OCI-LY7 (cell line): ENCODE measurements at regions not wholly inside any gene's neighbourhood (a gene's known extent, or its start where the extent isn't known, plus 50 kb on each side); places are given as distances from the start of the nearest gene placed in this dataset.

Experiments used
- BruUV-seq: library from RNA; stranded (reverse); fragments of 400-500 nt; replicated peaks from 2 replicates; lab custom pipeline; 2021; lab: Mats Ljungman, UMichigan
- CTCF ChIA-PET: fragments of 300-600 bp; sonication (Branson Sonifier 250); formaldehyde crosslinking; loops from one replicate; lab custom pipeline; 2022; ENCODE audit warnings: antibody characterized with exemption; ENCODE audit not compliant: unreplicated experiment; lab: Charles Lee
- POLR2A ChIA-PET: fragments of 300-600 bp; sonication (Branson Sonifier 250); formaldehyde crosslinking; loops from one replicate; lab custom pipeline; 2022; ENCODE audit warnings: antibody characterized with exemption; lab: Charles Lee
- DNase-seq: peaks from one replicate; pipeline ENCODE4 v3.0.0-alpha.2; 2015; ENCODE audit warnings: low spot score
- H2AFZ ChIP-seq: fragments of 200-600 bp; sonication (generic), shearing (Covaris generic); 2 replicates; pipeline ENCODE4 v1.6.1; 2014; ENCODE audit warnings: mild to moderate bottlenecking, antibody characterized with exemption, low read length, moderate library complexity
- H3K27ac ChIP-seq: fragments of 200-600 bp; sonication (generic); 2 replicates; pipeline ENCODE4 v1.5.1; 2014; ENCODE audit warnings: mixed run types, low read depth, mild to moderate bottlenecking, moderate library complexity, low read length, inconsistent platforms; ENCODE audit not compliant: poor library complexity, severe bottlenecking
- H3K36me3 ChIP-seq: fragments of 200-600 bp; sonication (generic); 2 replicates; pipeline ENCODE4 v1.6.1; 2014; ENCODE audit warnings: mild to moderate bottlenecking, antibody characterized with exemption, low read length, moderate library complexity, mixed read lengths; ENCODE audit not compliant: insufficient read depth
- H3K4me1 ChIP-seq: fragments of 200-600 bp; sonication (generic); 2 replicates; pipeline ENCODE4 v1.5.1; 2014; ENCODE audit warnings: mild to moderate bottlenecking, low read length; ENCODE audit not compliant: insufficient read depth, poor library complexity, severe bottlenecking
- H3K4me2 ChIP-seq: fragments of 200-600 bp; sonication (generic); 2 replicates; pipeline ENCODE4 v1.6.1; 2014; ENCODE audit warnings: mild to moderate bottlenecking, low read length
- H3K4me3 ChIP-seq: fragments of 200-600 bp; sonication (generic); 2 replicates; pipeline ENCODE4 v1.5.1; 2014; ENCODE audit warnings: mild to moderate bottlenecking, low read depth, low read length; ENCODE audit not compliant: poor library complexity, severe bottlenecking
- H3K79me2 ChIP-seq: fragments of 200-600 bp; sonication (generic); 2 replicates; pipeline ENCODE4 v1.6.1; 2016; ENCODE audit warnings: low read depth, mild to moderate bottlenecking, low read length, moderate library complexity, mixed read lengths; ENCODE audit not compliant: insufficient read depth
- H3K9me2 ChIP-seq: fragments of 200-600 bp; sonication (generic); 2 replicates; pipeline ENCODE4 v1.6.1; 2016; ENCODE audit warnings: mild to moderate bottlenecking, low read length, mixed read lengths; ENCODE audit not compliant: insufficient read depth
- H3K9me3 ChIP-seq: fragments of 200-600 bp; sonication (generic); 2 replicates; pipeline ENCODE4 v1.6.1; 2014; ENCODE audit warnings: mild to moderate bottlenecking, mixed run types, low read length, mixed read lengths
- H4K20me1 ChIP-seq: fragments of 200-600 bp; sonication (generic); 2 replicates; pipeline ENCODE4 v1.6.1; 2014; ENCODE audit warnings: mild to moderate bottlenecking, antibody characterized with exemption, low read length, moderate library complexity, mixed read lengths; ENCODE audit not compliant: insufficient read depth
- EZH2phosphoT487 ChIP-seq: fragments of 200-600 bp; sonication (generic); IDR thresholded peaks from 2 replicates; pipeline ENCODE4 v1.6.1; 2018; ENCODE audit warnings: low read depth, borderline replicate concordance, mild to moderate bottlenecking, mixed run types, antibody characterized with exemption, low read length, moderate library complexity, mixed read lengths
- intact Hi-C: fragments of 100-400 bp; cut with micrococcal nuclease; formaldehyde crosslinking; loops from one replicate; pipeline ENCODE4 v1.10.0; 2022; ENCODE audit not compliant: unreplicated experiment
- TF ChIP-seq, protein P1 (sequence below): fragments of 200-600 bp; sonication (generic); conservative IDR thresholded peaks from 2 replicates; pipeline ENCODE4 v1.5.1; 2014; ENCODE audit warnings: mild to moderate bottlenecking, antibody characterized with exemption, low read length, moderate library complexity, mixed read lengths

DNA sequence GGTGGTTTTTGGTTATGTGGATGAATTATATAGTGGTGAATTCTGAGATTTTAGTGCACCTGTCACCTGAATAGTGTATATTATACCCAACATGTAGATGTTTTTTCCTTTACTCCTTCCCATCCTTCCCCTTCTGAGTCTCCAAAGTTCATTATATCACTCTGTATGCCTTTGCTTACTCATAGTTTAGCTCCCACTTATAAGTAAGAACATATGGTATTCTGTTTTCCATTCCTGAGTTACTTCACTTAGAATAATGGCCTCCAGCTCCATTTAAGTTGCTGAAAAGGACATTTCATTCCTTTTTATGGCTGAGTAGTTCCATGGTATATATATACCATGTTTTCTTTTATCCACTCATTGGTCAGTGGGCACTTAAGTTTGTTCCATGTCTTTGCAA is 161.6 kb upstream of the CD180 start:
- no peak overlapping the region for H2AFZ ChIP-seq
- H3K36me3 ChIP-seq: no peaks in the 10 kb centered on the region
- POLR2A ChIA-PET: no interaction called here
- DNase-seq: no peak
- no TSS peak for BruUV-seq
- no peak for TF ChIP-seq EZH2phosphoT487
- TF ChIP-seq, protein P1, sequence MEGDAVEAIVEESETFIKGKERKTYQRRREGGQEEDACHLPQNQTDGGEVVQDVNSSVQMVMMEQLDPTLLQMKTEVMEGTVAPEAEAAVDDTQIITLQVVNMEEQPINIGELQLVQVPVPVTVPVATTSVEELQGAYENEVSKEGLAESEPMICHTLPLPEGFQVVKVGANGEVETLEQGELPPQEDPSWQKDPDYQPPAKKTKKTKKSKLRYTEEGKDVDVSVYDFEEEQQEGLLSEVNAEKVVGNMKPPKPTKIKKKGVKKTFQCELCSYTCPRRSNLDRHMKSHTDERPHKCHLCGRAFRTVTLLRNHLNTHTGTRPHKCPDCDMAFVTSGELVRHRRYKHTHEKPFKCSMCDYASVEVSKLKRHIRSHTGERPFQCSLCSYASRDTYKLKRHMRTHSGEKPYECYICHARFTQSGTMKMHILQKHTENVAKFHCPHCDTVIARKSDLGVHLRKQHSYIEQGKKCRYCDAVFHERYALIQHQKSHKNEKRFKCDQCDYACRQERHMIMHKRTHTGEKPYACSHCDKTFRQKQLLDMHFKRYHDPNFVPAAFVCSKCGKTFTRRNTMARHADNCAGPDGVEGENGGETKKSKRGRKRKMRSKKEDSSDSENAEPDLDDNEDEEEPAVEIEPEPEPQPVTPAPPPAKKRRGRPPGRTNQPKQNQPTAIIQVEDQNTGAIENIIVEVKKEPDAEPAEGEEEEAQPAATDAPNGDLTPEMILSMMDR: no peak
- H3K4me2 ChIP-seq: no peak overlapping the region
- no peaks in the 10 kb centered on the region for H3K4me1 ChIP-seq
- H3K27ac ChIP-seq: no peak overlapping the region
- no peaks in the 10 kb centered on the region for H4K20me1 ChIP-seq
- H3K9me3 ChIP-seq: no peaks in the 10 kb centered on the region
- no peaks in the 10 kb centered on the region for H3K9me2 ChIP-seq
- intact Hi-C loops: no loop called here
- H3K4me3 ChIP-seq: no peak overlapping the region
- H3K79me2 ChIP-seq: no peaks in the 10 kb centered on the region
- CTCF ChIA-PET: no interaction called here

DNA sequence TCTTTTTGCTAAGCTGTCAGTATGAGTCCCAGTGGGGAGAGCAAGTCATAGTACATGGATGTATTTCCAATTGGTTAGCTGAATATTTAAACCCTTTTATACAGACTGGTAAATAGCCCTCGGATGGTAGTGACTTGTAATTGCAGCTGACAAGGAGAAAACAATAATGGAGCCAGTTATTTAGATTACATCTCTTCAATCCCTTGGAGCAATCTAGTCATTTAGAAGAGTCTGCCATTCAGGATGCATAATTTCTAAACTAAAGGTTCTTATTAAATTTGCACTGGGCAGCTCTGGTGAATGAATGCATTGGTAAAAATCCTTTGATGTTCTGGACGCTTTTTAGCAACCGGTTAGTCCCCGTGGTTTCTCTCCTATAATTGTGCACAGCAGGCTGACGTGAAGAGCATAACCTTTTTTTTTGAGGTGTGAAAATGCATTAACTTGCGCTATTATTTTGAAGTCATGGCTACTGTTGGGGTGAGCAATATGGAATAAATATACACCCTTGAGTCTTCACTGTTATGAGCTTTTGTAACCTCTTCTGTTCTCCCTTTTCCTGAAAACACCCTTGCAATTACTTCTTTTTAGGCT is 158.6 kb upstream of the CD180 start:
- Histone ChIP-seq H3K79me2 (no peaks in the 10 kb centered on the region), H3K36me3 (no peaks in the 10 kb centered on the region), H3K4me2 (no peak overlapping the region), H3K4me1 (no peaks in the 10 kb centered on the region), H3K9me3 (no peaks in the 10 kb centered on the region), H3K9me2 (no peaks in the 10 kb centered on the region), H3K27ac (no peak overlapping the region), H3K4me3 (no peak overlapping the region), H2AFZ (no peak overlapping the region), H4K20me1 (no peaks in the 10 kb centered on the region)
- no TSS peak for BruUV-seq
- CTCF ChIA-PET: no interaction called here
- intact Hi-C loops: no loop called here
- POLR2A ChIA-PET: no interaction called here
- DNase-seq: no peak
- no peak for TF ChIP-seq EZH2phosphoT487
- TF ChIP-seq, protein P1: no peak

DNA sequence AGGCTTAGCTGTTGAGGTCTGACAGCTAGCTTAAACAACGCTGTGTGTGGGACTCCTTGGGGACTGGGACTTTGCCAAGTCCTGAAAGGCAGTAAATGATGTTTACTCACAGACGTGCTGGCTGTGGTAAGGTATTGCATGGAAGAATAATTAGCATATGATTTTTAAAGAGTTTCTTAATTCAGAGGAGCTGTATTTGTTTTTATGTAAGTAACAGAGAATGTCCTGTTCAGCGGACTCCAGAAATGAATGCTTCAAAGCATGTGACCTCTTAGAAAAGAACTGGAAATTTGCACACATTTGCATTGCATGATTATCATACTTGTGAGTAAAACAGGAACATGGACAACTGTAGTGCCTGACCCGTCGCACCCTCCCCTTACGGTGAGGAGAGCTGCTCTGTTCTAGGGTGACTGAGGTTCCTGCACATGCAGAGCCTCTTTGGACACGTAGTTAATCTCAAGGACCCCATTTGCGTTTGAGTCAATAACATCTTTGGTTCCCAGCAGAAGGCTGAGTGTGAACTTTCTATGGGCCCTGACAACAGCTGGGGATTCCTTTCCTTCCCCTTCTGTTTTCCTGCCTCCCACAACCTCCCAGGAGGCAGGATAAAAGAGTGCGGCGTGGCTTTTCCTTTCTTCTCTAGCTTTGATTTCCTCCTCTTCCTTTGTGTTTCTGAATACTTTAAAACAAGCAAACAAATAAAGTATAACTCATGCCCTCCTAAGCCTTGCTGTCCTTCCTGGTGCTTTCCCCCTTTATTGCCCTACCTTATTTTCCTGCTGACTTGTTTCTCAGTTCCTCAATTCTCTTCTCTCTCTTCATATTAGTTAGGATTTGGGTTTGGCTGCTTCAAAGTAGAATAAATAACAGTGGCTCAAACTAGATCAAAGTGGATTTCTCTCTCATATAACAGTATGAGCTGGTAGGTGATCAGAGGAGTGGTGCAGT is 157.2 kb upstream of the CD180 start:
- H3K79me2 ChIP-seq: no peaks in the 10 kb centered on the region
- no peaks in the 10 kb centered on the region for H3K36me3 ChIP-seq
- DNase-seq: no peak
- no peaks in the 10 kb centered on the region for H3K4me1 ChIP-seq
- no peaks in the 10 kb centered on the region for H3K9me3 ChIP-seq
- CTCF ChIA-PET: interaction anchor here (0.5 kb wide), 1 partner anchor 610 kb away, joined by 4 read pairs; no protein-coding TSS in a partner anchor
- BruUV-seq: no TSS peak
- no peaks in the 10 kb centered on the region for H3K9me2 ChIP-seq
- no peaks in the 10 kb centered on the region for H4K20me1 ChIP-seq
- TF ChIP-seq EZH2phosphoT487: no peak
- TF ChIP-seq, protein P1: no peak
- no peak overlapping the region for H3K4me3 ChIP-seq
- POLR2A ChIA-PET: no interaction called here
- no peak overlapping the region for H2AFZ ChIP-seq
- no peak overlapping the region for H3K4me2 ChIP-seq
- intact Hi-C loops: no loop called here
- H3K27ac ChIP-seq: no peak overlapping the region
